Stimulated activated CD4-positive, alpha-beta T cell treated with anti-CD3 and anti-CD28 coated beads, Interleukin-4, amount 100 ng/mL, for 4 hours (primary cell): ENCODE measurements at regions not wholly inside any gene's neighbourhood (a gene's known extent, or its start where the extent isn't known, plus 50 kb on each side); places are given as distances from the start of the nearest gene placed in this dataset.
"Not testable (repeated sequence)": the region's sequence is repeated elsewhere in the genome, so short reads cannot be mapped to it uniquely, and the experiment has no call there.

Experiments used
- DNase-seq, 2 experiments: peaks; one replicate each; pipeline ENCODE4 v3.0.0-alpha.2; 2020

DNA sequence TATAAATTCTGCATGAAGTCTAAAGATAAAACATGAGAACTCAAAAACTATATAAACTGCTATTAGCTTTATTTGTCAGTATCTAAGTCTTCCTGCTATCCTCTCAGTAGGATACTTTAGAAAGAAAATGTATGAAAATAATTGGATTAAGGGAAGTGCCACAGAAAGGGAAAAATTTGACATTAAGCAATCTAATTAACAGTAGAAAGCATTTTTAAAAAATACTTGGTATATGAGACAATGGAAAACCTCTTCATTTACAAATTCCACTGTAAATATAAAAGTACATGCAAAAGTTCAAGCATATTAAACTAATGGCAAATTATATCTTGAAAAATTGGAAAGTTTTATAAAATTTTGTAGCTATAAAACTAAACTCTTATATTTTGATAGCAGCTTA, 518.6 kb upstream of the NUDT12 start:
- no peak for DNase-seq

DNA sequence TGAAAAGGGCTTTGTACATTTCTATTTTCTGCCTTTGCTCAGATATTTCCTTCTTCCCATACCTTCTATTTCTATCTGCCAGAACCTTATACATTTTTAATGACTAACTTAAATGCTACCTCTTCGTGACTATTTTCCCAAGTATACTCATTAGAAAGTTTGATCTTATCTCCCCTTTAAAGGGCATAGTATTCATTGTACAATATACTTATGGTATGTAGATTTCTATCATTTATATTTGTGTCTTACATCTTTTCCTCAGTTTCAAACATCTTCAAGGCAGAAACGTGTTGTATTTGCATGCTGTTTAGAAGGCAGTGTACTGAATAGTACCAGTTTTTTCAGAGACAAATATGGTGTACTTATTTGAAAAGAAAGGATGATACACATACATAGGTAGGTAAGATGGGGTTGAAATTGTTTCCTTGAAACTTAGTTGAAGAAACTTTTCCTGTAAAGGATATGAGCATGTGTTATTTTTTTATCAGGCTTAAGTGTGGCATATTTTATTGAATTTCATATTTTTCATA, 518.1 kb upstream of the NUDT12 start:
- DNase-seq = no peak

DNA sequence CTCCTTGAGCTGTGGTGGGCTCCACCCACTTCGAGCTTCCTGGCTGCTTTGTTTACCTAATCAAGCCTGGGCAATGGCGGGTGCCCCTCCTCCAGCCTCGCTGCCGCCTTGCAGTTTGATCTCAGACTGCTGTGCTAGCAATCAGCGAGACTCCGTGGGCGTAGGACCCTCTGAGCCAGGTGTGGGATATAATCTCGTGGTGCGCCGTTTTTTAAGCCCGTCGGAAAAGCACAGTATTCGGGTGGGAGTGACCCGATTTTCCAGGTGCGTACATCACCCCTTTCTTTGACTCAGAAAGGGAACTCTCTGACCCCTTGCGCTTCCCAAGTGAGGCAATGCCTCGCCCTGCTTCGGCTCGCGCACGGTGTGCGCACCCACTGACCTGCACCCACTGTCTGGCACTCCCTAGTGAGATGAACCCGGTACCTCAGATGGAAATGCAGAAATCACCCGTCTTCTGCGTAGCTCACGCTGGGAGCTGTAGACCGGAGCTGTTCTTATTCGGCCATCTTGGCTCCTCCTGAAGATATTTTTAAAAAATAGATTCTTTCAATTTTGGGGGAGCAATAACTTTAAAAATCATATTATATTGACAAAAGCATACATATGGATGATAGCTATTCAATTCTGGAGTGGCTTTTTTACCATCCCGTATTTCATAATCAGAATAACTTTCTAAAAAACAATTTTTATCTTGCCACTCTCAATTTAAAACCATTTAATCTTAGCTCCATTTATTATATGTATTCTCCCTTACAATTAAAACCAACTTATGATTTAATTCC, 517.5 kb upstream of the NUDT12 start:
- DNase-seq = not testable (repeated sequence)

DNA sequence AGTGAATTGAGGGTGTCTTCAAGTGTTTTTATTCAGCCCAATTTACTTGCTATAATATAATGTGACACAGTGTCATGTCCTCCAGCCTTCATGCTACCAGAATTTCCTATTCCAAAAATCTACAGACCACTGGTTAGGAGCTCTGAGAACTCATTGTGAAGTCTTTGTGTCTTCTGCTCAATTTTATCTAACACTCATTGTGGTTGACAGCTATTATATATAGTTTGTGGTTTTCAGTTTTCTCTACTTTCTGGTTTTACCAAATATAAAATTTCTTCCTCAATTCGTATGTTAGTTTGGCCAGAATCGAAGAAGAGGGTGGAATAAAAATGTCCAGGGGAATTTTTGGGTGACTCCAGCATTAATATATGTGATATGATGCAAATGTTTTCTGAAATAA, 509.3 kb upstream of the NUDT12 start:
- DNase-seq = no peak

DNA sequence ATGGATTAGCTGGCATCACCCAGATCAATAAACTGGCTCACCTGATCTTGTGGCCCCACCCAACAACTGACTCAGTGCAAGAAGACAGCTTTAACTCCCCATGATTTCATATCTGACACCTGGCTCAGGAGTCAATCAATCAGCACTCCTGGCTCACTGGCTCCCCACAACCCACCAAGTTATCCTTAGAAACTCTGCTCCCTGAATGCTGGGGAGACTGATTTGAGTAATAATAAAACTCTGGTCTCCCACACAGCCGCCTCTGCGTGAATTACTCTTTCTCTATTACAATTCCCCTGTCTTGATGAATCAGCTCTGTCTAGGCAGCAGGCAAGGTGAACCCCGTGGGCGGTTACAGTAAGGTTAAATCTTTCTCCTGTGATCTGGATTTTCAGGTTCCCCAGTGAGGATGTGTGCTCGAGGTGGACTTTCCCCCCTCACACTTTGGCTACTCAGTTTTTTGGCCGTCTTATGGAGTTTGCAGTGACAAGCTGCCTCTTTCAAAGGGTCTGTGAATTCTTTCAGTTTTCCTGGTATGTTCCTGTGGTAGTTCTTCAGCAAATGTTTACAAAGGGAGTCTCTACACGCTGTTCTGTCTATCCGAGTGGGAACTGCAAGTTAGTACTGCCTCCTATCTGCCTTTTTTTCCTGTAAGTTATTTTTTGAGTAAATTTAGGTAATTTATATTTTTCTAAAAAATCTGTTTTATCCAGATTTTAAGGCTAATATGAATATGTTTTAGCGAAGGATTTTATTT, 500.2 kb upstream of the NUDT12 start:
- DNase-seq = no peak

DNA sequence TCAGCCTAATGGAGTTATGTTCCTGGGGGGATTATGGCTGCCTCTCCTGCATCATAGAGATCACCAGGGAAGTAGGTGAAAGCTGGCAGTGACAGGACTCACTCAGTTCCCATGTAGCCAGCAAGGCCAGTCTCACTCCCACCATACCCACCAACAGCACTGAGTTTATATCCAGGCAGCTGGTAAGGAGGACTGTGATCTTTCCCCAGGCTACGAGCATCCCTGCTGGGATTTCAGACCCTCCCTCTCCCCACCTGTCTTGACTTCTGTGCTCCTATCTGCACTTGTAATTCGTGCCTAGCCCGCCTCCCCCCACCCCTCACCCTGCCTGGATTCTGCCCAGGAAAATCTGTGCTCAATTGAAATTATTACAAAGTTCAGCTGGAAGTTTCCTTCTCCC, 499.1 kb upstream of the NUDT12 start:
- DNase-seq = no peak

DNA sequence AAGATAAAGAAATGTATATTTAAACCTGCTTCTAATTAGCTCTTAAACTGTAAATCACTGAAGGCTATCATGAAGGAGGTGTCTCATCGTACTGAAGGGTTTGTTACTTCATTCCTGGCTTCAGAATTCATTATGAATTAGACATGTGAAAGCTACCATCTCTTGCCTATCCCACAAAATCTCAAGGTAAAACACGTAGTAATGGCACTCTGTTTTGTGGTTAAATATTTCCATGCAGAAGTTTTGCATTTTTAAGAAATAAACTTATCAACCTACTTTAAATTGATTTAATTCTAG, 490.7 kb upstream of the NUDT12 start:
- no peak for DNase-seq

DNA sequence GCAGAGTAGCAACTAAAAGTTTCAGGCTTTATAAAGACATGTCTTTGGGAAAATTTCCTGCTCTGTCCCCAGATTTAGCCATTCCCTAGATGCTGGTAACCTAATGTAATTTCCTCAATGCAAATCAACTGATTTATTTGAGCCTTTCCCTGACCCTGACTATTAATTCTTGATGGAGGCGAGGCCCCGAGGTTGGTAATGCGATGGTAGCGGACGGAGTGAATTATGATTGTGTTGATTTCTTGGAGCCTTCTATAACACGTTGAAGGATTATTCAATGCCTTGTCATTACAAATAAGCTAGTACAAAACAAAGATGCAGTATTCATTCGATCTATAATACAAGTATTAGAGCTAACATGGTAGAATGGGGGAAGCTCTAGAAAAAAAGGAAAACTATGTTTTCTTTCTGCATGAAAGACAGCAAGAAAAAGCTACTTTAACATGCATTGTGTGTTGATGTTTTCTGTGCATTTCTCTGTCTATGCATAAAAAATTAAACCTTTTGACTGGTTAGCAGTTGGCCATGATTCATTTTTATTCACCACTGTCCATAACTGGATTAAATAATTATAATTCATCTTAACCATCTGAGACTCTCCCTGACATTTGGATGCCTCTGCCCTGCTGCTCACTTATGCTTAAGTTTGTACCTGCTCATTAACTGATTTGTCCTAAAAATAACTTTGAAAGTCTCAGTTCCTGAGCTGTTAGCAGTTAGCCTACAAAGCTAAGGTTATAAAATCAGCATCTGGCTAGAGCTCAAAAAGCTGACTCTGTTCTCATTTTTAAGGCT, 490.2 kb upstream of the NUDT12 start:
- DNase-seq = no peak

DNA sequence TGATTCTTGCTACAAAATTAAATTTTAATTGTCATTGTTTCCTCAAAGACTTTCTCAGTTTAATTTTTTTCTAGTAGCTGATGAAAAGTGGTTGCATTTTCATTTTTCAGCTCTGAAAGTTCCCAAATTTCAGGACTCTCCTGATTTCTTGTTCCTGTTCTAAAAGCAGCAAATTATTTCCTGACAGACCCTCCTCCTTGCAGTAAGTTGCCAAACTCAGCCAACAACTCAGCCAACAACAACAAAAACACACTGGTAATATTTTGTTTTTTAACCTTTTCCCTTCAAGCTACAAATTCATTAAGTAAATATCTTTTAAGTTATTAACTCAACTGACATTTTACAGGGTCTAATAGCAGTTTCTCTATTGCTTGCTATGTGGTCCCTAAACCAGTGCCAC, 487.8 kb upstream of the NUDT12 start:
- DNase-seq = no peak

DNA sequence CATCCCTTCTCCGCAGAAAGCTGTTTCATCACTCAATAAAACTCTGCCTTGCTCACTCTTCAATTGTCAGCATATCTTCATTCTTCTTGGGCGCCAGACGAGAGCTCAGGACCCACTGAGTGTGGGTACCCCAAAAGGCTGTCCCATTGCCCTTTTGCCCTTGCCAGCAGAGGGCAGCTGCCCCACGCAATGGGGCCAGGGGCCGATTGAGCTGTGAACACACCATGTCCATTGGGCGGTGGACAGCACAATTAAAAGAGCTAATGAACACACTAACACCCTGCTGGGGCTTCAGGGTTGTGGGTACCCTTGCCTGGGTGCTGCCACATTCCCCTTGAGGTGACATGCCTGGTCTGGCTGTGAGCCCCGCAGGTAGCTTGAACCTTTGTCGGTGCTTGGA, 487.2 kb upstream of the NUDT12 start:
- no peak for DNase-seq

DNA sequence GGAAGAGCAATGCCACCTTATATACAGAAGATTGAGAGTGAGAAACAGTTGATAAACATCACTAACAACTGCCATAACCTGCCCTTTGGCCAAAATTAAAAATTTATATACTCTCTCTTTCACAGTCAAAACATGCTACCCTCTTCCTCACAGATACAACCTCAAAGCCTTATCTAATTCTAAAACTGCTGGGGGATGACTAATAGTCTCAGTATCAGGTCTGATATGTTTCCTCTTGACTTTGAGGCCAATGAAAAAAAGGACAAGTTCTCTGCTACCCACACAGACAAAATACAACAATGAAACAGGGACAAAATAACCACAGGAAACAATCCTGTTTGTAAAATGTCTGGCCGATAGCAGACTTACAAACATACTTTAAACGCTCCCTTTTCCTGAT, 485.6 kb upstream of the NUDT12 start:
- DNase-seq = no peak

DNA sequence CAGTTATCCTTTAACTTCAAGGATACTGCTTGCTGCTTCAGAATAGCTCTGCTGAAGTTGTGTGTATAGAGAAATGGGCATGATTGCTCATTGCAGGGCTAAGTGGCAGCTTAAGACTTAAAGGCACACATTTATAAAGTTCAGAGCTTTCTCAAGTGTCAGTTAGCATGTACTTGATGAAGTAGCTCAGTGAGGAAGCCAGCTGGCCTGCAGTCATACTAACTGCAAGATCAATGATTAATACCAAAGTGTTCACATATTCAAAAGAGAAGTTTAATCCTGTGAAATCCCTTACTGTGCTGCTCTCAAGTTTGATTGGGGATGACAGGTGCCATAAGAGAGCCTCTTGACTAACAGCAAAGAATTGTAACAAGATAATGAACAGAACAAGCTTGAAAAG, 483.4 kb upstream of the NUDT12 start:
- no peak for DNase-seq

DNA sequence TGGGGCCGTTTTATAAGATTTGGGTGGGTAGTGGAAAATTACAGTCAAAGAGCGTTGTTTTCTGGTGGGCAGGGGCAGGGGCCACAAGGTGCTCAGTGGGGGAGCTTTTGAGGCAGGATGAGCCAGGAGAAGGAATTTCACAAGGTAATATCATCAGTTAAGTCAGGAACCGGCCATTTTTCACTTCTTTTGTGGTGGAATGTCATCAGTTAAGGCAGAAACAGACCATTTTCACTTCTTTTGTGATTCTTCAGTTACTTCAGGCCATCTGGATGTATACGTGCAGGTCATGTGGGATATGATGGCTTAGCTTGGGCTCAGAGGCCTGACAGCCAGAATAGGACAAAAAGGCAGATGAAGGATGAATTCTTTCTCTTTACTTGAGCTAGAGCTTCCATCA, 477.3 kb upstream of the NUDT12 start:
- DNase-seq = not testable (repeated sequence)

DNA sequence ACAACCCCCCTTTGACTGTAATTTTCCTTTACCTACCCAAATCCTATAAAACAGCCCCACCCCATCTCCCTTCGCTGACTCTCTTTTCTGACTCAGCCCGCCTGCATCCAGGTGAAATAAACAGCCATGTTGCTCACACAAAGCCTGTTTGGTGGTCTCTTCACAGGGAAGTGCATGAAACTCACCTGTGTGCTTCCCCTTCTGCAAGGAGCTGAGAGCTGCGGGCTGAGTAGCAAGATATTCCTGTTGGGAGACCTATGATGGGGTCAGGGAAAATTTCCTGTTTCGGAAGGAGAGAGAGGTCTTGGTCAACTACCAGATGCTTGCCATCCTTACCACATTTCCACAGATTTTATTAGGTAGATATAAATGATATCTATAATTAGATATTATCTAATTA, 474.5 kb upstream of the NUDT12 start:
- not testable (repeated sequence) for DNase-seq

DNA sequence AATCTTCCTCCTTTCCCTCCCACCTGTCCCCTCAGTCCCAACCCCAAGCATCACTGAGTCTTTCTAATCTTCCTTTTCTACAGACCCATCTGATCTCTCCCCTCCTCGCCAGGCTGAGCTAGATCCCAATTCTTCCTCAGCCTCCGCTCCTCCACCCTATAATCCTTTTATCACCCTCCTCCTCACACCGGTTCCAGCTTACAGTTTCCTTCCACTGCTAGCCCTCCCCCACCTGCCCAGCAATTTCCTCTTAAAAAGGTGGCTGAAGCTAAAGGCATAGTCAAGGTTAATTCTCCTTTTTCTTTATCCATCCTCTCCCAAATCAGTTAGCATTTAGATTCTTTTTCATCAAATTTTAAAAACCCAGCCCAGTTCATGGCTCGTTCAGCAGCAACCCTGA, 470.6 kb upstream of the NUDT12 start:
- not testable (repeated sequence) for DNase-seq

DNA sequence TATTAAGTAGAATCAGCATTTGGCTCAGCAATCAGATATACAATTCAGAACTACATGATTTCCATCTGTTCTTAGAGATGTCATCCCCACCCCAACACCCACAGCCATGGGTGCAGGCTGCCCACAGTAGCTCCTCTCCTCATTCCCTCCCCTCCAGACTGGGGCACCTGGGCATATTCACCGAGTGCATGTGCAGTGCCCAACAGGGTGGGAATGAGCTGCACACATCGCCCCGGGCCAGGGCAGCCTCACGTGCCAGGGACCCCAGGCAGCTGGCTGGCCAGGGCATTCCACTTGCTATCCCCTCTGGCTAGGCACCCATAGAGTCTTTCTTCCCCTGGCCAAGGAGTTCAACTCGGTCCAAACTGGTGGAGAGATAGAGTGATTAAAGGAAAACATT, 461.9 kb upstream of the NUDT12 start:
- no peak for DNase-seq

DNA sequence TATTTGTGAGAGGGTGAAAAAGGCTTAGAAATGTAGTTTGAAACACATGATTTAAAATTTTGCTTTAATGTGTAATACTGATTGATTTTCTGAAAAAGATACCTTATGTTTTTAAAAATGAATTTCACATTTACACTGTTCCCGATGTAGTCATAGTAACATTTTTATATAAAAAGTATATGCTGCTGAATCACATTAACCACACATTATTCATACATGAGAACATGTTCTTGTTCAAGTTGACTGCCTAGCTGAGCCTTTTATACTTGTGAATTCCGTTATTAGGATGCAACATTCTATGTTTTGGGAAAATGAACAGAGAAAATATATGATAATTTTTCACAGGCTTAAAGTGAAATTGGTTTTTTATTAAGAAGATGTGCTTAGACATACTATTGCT, 461.1 kb upstream of the NUDT12 start:
- DNase-seq = no peak

DNA sequence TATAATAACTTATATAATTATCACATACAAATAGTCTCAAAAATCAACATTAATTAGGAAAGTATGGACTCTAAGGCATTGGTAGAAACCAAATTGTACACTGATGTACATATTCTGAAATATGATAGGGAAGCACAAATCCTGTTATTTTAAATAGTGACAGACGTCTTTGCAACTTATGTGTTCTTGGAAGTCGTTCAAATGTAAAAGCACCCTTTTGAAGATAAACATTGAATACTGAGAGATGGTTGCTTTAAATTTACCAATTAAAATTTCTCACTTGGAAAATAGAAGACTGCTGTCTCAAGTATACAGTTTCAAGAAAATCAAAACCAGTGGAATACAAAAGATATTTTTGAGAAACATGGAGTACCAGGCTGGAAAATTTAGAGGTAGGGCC, 457.4 kb upstream of the NUDT12 start:
- no peak for DNase-seq

DNA sequence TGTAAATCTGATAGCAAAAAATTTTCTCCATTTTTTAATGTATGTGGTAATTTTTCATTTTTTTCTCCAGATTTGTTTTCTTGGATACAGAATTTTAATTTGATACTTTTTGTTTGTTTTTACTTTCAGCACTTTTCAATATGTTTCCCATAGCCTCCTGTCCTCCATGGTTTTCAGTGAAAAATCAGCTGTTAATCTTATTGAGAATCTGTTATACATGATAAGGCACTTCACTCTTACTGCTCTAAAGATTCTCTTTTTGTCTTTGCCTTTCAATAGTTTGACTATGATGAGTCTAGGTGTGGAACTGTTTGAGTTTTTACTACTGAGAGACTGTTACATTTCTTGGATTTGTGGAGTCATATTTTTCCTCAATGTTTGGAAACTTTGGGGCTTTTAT, 455.7 kb upstream of the NUDT12 start:
- DNase-seq = no peak

DNA sequence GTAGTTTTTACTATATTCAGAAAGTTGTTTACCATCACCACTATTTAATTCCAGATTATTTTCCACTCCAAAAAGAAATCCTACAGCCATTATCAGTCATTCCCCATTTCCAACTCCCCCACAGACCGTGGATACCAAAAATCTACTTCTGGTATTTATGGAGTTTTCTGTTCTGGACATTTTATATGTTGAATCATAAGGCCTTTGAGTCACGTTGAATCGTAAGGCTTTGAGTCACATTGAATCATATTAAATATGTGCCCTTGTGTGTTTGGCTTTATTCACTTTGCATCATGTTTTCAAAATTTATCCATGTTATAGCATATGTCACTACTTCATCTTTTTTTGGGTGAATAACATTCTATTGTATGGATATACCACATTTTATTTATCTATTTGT, 454.1 kb upstream of the NUDT12 start:
- DNase-seq = no peak

DNA sequence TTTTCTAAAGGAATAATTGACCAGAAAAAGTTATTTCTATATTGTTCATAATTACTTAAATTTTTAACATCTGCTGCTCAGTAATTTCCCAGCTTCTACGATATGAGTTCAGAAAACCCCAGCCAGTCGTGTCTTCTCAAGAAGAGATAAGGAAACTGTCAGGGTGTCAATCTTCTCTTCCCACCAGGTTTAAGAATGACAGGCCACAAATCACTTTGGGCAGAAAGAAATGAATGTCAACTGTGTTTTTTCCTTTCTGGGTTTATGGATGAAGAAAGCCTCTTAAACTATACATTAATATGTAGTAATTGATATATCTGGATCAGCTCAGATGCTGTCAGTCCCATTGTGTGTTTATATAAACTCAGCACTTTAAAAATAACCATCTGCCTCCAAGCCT, 453.2 kb upstream of the NUDT12 start:
- DNase-seq = no peak

DNA sequence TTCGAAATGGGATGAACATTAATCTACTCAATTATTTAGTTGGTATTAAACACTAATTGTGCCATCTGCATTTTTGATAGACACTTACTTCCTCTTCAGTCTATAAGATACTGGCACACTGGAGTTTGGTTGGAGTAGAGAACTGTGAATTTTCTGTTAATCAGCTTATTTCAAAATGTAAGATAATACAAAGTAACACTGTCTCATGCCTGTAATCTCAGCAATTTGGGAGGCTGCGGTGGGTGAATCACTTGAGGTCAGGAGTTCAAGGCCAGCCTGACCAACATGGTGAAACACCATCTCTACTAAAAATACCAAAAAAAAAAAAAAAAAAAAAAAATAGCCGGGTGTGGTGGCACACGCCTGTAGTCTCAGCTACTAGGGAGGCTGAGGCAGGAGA, 440.2 kb upstream of the NUDT12 start:
- DNase-seq = not testable (repeated sequence)

DNA sequence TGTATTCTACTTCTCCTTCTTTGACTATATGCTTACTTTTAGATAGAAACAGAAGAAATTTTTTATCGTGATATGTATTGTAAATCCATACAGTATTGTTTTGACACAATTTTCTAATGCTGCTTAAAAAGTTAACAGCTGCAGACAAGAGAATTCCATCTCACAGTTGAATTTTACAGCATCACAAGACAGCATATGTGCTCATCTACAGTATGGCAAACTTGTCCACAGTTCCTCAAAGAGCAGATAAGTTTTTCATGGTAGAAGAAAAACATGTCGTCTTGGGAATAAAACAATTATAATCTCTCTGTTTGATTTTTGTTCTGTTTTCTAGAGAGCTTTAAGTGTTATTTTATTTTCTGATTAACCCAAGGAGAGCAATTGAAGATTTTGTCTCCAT, 438.5 kb upstream of the NUDT12 start:
- no peak for DNase-seq

DNA sequence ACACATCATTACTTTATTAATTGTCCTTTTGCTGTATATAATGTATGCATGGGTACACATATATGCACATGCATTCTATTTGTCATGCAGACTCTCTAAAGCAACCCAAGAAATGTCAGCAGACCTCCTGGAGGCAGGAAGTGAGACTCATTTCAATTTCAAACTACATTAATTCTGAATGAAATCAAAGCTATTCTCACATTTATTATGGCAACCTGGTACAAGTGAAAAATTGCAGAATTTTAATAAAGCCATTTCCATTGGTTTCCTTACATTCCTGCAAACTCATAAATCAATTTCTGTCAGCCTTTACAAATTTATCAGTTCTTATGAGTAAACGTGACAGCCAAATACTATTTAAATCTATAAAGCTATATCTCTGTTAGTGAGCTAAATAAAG, 430.4 kb upstream of the NUDT12 start:
- no peak for DNase-seq
